D721Med (cell line): ENCODE measurements at regions not wholly inside any gene's neighbourhood (a gene's known extent, or its start where the extent isn't known, plus 50 kb on each side); places are given as distances from the start of the nearest gene placed in this dataset.

ENCODE experiments used
- DNase-seq: peaks from one replicate; pipeline ENCODE4 v3.0.0; 2011; ENCODE audit warnings: low spot score; ENCODE audit not compliant: insufficient read length
- FAIRE-seq: peaks from 2 replicates; lab custom pipeline; 2011; peaks lifted over from hg19 to GRCh38; lab: Jason Lieb, UNC
- TF ChIP-seq, protein P1 (sequence below): IDR thresholded peaks from 2 replicates; pipeline ENCODE4 v1.5.1; 2012; ENCODE audit warnings: mild to moderate bottlenecking, control low read depth; ENCODE audit not compliant: insufficient read depth; ENCODE audit errors: missing control alignments

DNA sequence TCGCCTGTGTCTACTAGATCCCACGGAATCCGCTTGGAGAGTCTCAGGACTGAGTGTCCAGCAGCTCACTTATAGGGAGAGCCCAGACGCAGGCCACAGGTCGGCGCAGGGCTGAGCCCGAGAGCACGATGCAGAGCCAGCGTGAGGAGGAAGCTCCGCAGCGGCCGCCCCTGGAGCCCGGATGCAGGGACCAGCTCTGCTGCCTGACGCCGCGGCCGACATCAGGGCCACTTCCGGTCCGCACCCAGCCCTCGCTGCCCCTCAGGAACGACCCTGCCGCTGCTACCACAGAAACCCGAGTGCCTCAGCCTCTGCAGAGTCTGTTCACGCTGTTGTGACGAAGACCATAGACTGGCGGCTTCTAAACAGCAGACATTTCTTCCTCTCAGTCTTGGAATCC is 275.8 kb upstream of the PPP2R2D start:
- TF ChIP-seq, protein P1, sequence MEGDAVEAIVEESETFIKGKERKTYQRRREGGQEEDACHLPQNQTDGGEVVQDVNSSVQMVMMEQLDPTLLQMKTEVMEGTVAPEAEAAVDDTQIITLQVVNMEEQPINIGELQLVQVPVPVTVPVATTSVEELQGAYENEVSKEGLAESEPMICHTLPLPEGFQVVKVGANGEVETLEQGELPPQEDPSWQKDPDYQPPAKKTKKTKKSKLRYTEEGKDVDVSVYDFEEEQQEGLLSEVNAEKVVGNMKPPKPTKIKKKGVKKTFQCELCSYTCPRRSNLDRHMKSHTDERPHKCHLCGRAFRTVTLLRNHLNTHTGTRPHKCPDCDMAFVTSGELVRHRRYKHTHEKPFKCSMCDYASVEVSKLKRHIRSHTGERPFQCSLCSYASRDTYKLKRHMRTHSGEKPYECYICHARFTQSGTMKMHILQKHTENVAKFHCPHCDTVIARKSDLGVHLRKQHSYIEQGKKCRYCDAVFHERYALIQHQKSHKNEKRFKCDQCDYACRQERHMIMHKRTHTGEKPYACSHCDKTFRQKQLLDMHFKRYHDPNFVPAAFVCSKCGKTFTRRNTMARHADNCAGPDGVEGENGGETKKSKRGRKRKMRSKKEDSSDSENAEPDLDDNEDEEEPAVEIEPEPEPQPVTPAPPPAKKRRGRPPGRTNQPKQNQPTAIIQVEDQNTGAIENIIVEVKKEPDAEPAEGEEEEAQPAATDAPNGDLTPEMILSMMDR: no peak
- FAIRE-seq: no peak

DNA sequence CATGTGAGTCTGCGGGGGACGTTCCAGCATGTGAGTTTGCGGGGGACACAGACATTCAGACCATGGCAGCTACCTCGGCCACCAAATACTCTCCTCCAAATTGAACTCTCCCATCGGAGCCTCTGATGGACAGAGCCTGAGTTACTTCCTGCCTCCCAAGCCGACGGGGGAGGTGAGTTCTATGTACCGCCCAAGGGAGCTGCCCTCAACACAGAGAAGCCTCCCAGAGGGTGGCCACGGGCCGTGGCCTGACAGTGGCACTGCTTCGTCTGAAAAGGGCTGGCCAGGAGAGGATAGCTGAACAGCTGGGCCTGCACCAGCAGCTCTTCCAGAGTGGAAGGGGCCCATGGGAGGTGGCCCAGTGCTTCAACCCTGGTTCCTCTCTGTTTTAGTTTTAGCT is 274.5 kb upstream of the PPP2R2D start:
- TF ChIP-seq, protein P1: no peak
- FAIRE-seq (no peak), DNase-seq (no peak)

More for the DNA sequence above, 275.8 kb upstream of the PPP2R2D start:
- no peak for DNase-seq

DNA sequence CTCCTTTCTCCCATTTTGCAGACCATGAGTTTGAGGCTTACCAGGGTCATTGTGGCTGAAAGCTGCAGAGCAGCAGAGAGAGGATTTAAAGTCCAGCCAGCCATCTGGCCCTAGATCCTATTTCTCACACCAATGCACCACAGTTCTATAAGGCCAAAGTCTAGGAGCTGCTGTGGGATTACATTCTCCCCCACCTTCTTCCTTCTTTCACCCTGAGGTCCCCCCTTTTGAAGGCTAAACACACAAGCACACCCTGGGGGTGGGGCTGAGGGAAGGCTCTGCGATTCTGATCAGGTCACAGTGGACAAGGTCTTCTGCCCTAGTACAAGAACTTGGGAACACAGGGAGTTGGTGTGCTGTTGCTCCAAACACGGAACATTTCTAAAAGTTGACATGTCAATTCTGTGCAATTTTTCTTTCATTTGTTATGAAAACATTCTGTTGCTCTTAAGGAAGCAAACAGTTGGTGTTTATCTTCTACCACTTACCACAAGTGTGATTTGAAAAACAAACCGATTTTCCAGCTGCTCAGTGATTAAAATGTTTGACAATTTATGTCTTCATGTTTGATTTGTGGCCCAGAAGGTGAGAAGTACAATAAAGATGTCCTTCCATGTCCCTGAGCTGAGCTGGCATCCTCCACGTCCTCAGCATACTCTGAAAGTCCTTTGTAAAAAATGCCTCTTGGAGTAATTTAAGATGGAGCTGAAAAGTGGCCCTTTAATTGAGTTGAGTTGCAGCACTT is 271.6 kb upstream of the PPP2R2D start:
- FAIRE-seq (no peak), DNase-seq (no peak)
- TF ChIP-seq, protein P1: no peak

DNA sequence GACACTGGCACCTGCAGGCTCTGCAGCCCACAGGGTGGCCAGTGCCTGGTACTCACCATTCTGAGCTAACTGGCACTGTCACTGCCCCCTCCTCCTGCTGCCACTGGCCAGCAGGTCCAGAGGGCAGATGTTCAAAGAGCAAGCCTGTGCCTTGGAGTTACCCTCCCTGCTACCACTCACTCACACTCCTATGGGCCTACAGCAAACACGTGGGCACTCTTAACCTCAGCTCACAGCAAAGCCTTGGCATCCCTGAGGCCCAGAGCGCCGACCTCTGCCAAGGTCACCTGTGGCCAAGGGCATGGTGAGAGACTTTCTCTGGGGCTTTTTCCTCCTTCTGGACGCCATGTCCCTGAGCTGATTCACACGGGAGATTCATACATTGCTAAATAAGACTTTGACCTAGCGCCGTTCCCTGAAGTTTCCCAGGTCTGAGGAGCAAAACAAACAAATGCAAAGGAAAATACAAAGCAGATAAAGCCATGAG is 270.0 kb upstream of the PPP2R2D start:
- DNase-seq (no peak), FAIRE-seq (no peak)
- TF ChIP-seq, protein P1: no peak

DNA sequence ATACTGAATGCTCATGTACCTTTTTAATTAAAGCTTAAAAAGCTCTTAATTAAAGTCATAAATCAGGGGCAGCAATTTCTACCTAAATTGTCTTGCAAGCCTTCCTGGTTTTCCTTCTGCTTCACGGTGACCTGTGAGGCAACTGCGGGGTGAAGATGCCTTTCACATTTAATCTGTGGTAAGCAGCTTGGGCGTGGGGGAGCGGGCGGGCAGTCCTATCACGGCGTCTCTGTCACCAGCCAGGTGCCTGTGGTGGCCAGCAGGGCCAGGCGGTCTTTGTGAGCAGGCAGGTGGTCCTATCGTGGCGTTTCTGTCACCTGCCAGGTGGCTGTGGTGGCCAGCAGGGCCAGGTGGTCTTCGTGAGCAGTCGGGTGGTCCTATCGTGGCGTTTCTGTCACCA is 269.2 kb upstream of the PPP2R2D start:
- TF ChIP-seq, protein P1: no peak
- FAIRE-seq (no peak), DNase-seq (no peak)

DNA sequence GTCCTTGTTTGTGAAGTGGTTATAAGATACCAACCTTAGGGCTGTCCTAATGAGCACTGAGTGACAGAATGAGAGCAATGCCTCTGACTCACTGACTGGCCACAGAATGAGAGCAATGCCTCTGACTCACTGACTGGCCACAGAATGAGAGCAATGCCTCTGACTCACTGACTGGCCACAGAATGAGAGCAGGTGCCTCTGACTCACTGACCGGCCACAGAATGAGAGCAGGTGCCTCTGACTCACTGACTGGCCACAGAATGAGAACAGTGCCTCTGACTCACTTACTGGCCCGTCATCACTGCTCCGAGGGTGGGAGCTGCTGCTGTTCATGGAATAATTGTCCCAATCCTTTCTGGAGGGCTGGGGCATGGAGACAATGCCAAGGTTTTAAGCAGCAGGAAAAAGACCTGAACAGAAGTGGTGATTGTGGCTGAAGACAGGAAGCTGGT is 265.2 kb upstream of the PPP2R2D start:
- TF ChIP-seq, protein P1: no peak
- FAIRE-seq (no peak), DNase-seq (no peak)

DNA sequence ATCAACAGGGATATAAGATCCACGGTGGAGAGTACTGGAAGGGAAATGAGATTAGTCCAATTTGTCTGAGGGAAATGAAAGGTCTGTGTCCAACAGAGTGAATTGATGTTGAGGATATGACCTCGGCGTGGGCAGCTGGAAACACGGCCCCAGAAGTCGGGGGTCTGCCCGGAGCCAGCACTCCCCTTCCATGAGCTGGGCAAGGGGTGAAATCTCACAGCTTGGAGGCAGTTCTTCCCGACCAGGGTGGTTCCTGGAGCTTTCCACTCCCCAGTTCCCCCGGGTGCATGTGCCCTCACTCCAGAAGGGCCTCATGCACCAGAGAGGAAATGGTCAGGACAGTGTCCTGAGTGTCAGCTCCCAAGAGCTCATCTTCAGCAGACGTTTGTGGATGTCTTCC is 264.7 kb upstream of the PPP2R2D start:
- no peak for FAIRE-seq
- no peak for DNase-seq
- TF ChIP-seq, protein P1: no peak
